HG03460 (cell line): ENCODE measurements at regions not wholly inside any gene's neighbourhood (a gene's known extent, or its start where the extent isn't known, plus 50 kb on each side); places are given as distances from the start of the nearest gene placed in this dataset.
"Not testable (repeated sequence)": the region's sequence is repeated elsewhere in the genome, so short reads cannot be mapped to it uniquely, and the experiment has no call there.

Experiments used
- ATAC-seq: cut with Tn5 transposase; IDR thresholded peaks from one replicate; pipeline ENCODE4 v1.9.1; 2021; ENCODE audit not compliant: unreplicated experiment

- no peak for ATAC-seq
Measured at GRCh38 chr12:31215518-31216232, 110.3 kb downstream of the SINHCAF start.

- no peak for ATAC-seq
Measured at GRCh38 chr12:31216479-31216878, 109.5 kb downstream of the SINHCAF start.

GRCh38 chr12:31217356-31218130 is 108.4 kb downstream of the SINHCAF start:
- no peak for ATAC-seq

- no peak for ATAC-seq
Measured at GRCh38 chr12:31218203-31219025, 107.5 kb downstream of the SINHCAF start.

- ATAC-seq, result no peak
Measured at GRCh38 chr12:31219521-31219920, 106.4 kb downstream of the SINHCAF start.

- no peak for ATAC-seq
Measured at GRCh38 chr12:31220061-31220460, 105.9 kb downstream of the SINHCAF start.

GRCh38 chr12:31220633-31221550 is 105.1 kb downstream of the SINHCAF start:
- no peak for ATAC-seq

- ATAC-seq, result no peak
Measured at GRCh38 chr12:31221551-31221945, 104.4 kb downstream of the SINHCAF start.

GRCh38 chr12:31222620-31223222 is 103.2 kb downstream of the SINHCAF start:
- no peak for ATAC-seq

GRCh38 chr12:31223640-31224039 is 102.3 kb downstream of the SINHCAF start:
- not testable (repeated sequence) for ATAC-seq

GRCh38 chr12:31224768-31225448 is 101.0 kb downstream of the SINHCAF start:
- ATAC-seq, result no peak

GRCh38 chr12:31225656-31226535 is 100.1 kb downstream of the SINHCAF start:
- no peak for ATAC-seq

GRCh38 chr12:31226639-31227038 is 99.3 kb downstream of the SINHCAF start:
- no peak for ATAC-seq

- ATAC-seq, result no peak
Measured at GRCh38 chr12:31227401-31227981, 98.5 kb downstream of the SINHCAF start.

- no peak for ATAC-seq
Measured at GRCh38 chr12:31228811-31229792, 96.8 kb downstream of the SINHCAF start.

GRCh38 chr12:31230004-31230403 is 95.9 kb downstream of the SINHCAF start:
- no peak for ATAC-seq
